ENCODE measurements at regions not wholly inside any gene's neighbourhood (a gene's known extent, or its start where the extent isn't known, plus 50 kb on each side); places are given as distances from the start of the nearest gene placed in this dataset.

DNA sequence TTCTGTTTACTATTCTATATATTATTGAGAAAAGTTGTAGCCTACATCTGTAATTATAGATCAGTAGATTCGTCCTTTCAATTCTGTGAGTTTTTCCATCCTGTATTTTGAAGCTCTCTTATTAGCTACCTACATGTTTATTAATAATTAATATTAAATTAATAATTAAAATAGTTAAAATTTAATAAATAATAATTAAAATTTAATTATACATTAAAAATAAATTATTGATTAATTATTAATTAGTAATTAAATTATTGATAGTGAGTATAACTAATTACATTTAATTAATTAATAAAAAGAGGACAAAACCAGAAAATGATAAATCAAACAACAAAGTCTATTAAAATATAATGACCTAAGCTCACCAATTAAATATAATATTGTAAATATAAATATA, 606.6 kb upstream of the ROBO1 start:
- TF ChIP-seq, protein P1, sequence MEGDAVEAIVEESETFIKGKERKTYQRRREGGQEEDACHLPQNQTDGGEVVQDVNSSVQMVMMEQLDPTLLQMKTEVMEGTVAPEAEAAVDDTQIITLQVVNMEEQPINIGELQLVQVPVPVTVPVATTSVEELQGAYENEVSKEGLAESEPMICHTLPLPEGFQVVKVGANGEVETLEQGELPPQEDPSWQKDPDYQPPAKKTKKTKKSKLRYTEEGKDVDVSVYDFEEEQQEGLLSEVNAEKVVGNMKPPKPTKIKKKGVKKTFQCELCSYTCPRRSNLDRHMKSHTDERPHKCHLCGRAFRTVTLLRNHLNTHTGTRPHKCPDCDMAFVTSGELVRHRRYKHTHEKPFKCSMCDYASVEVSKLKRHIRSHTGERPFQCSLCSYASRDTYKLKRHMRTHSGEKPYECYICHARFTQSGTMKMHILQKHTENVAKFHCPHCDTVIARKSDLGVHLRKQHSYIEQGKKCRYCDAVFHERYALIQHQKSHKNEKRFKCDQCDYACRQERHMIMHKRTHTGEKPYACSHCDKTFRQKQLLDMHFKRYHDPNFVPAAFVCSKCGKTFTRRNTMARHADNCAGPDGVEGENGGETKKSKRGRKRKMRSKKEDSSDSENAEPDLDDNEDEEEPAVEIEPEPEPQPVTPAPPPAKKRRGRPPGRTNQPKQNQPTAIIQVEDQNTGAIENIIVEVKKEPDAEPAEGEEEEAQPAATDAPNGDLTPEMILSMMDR (conservative IDR thresholded peaks at IDR 0.05), result no peak
- TF ChIP-seq ZFX (IDR thresholded peaks at IDR 0.05), result no peak
